HEK293T (cell line): ENCODE measurements at regions not wholly inside any gene's neighbourhood (a gene's known extent, or its start where the extent isn't known, plus 50 kb on each side); places are given as distances from the start of the nearest gene placed in this dataset.

Source experiments
- CTCF ChIA-PET: fragments of 350-600 bp; formaldehyde crosslinking; extraction: SDS; loops from one replicate; lab custom pipeline; 2021; ENCODE audit warnings: antibody characterized with exemption, inconsistent platforms; lab: Yijun Ruan, JAX
- POLR2A ChIA-PET: fragments of 350-600 bp; formaldehyde crosslinking; extraction: SDS; loops from one replicate; lab custom pipeline; 2020; ENCODE audit warnings: antibody characterized with exemption, inconsistent platforms; lab: Yijun Ruan, JAX
- DNase-seq: peaks from one replicate; pipeline ENCODE4 v3.0.0; 2012; ENCODE audit warnings: mixed read lengths; ENCODE audit errors: extremely low spot score
- ARNT ChIP-seq: fragments of 450-650 bp; IDR thresholded peaks from 2 replicates; pipeline ENCODE4 v1.6.1; 2017; ENCODE audit warnings: mild to moderate bottlenecking
- BHLHE40 ChIP-seq: fragments of 450-650 bp; IDR thresholded peaks from 2 replicates; pipeline ENCODE4 v1.6.1; 2016; ENCODE audit warnings: mild to moderate bottlenecking, moderate library complexity, borderline replicate concordance
- CTBP1 ChIP-seq: fragments of 450-650 bp; IDR thresholded peaks from 2 replicates; pipeline ENCODE4 v1.6.1; 2016; ENCODE audit warnings: borderline replicate concordance
- ELF4 ChIP-seq: fragments of 450-650 bp; IDR thresholded peaks from 2 replicates; pipeline ENCODE4 v1.6.1; 2017; ENCODE audit warnings: antibody characterized with exemption
- FOXA1 ChIP-seq: fragments of 450-650 bp; IDR thresholded peaks from 2 replicates; pipeline ENCODE4 v1.6.1; 2016; ENCODE audit warnings: mild to moderate bottlenecking
- FOXK2 ChIP-seq: fragments of 450-650 bp; IDR thresholded peaks from 2 replicates; pipeline ENCODE4 v1.6.1; 2016; ENCODE audit warnings: mild to moderate bottlenecking
- FOXM1 ChIP-seq: fragments of 450-650 bp; IDR thresholded peaks from 2 replicates; pipeline ENCODE4 v1.6.1; 2017; ENCODE audit warnings: mild to moderate bottlenecking, borderline replicate concordance
- HDGF ChIP-seq: fragments of 450-650 bp; IDR thresholded peaks from 2 replicates; pipeline ENCODE4 v1.6.1; 2017; ENCODE audit warnings: antibody characterized with exemption, borderline replicate concordance
- L3MBTL2 ChIP-seq: fragments of 450-650 bp; conservative IDR thresholded peaks from 2 replicates; pipeline ENCODE4 v1.6.1; 2016; ENCODE audit warnings: mild to moderate bottlenecking
- LEF1 ChIP-seq: fragments of 450-650 bp; IDR thresholded peaks from 2 replicates; pipeline ENCODE4 v1.6.1; 2017; ENCODE audit warnings: mild to moderate bottlenecking, borderline replicate concordance
- NFRKB ChIP-seq: fragments of 450-650 bp; IDR thresholded peaks from 2 replicates; pipeline ENCODE4 v1.6.1; 2016; ENCODE audit warnings: mild to moderate bottlenecking, moderate library complexity
- PKNOX1 ChIP-seq: fragments of 450-650 bp; IDR thresholded peaks from 2 replicates; pipeline ENCODE4 v1.6.1; 2016
- SP1 ChIP-seq: fragments of 450-650 bp; IDR thresholded peaks from 2 replicates; pipeline ENCODE4 v1.6.1; 2017
- SUZ12 ChIP-seq: fragments of 450-650 bp; IDR thresholded peaks from 2 replicates; pipeline ENCODE4 v1.6.1; 2016; ENCODE audit warnings: mild to moderate bottlenecking
- TARDBP ChIP-seq: fragments of 450-650 bp; IDR thresholded peaks from 2 replicates; pipeline ENCODE4 v1.6.1; 2016
- ZNF384 ChIP-seq: fragments of 450-650 bp; IDR thresholded peaks from 2 replicates; pipeline ENCODE4 v1.6.1; 2016

- no peak for DNase-seq
- ChIA-PET CTCF (no interaction called here), POLR2A (no interaction called here)
- TF ChIP-seq TARDBP, result no peak
- no peak for TF ChIP-seq SUZ12
- TF ChIP-seq CTBP1, result no peak
- no peak for TF ChIP-seq BHLHE40
- no peak for TF ChIP-seq FOXM1
- TF ChIP-seq L3MBTL2, result no peak
- TF ChIP-seq ZNF384, result no peak
- TF ChIP-seq SP1, result no peak
- no peak for TF ChIP-seq ELF4
- TF ChIP-seq PKNOX1, result no peak
- no peak for TF ChIP-seq ARNT
- TF ChIP-seq FOXA1, result no peak
- TF ChIP-seq HDGF, result no peak
- no peak for TF ChIP-seq FOXK2
- no peak for TF ChIP-seq LEF1
- no peak for TF ChIP-seq NFRKB
These were observed 405.7 kb upstream of the IRX4 start for GRCh38 chr5:2288466-2288865.

- ChIA-PET POLR2A (no interaction called here), CTCF (no interaction called here)
- no peak for TF ChIP-seq ARNT
- TF ChIP-seq BHLHE40, result no peak
- no peak for DNase-seq
These were observed 403.5 kb upstream of the IRX4 start for GRCh38 chr5:2286250-2286649.

GRCh38 chr5:2284678-2285077, 402.0 kb upstream of the IRX4 start:
- POLR2A ChIA-PET, result no interaction called here
- DNase-seq, result no peak
- CTCF ChIA-PET, result no interaction called here
- TF ChIP-seq NFRKB, result no peak
- TF ChIP-seq SP1, result no peak
- no peak for TF ChIP-seq CTBP1
- TF ChIP-seq ELF4, result no peak
- TF ChIP-seq BHLHE40, result no peak
- TF ChIP-seq FOXM1, result no peak
- TF ChIP-seq SUZ12, result no peak
- TF ChIP-seq FOXA1, result no peak
- no peak for TF ChIP-seq L3MBTL2
- no peak for TF ChIP-seq FOXK2
- no peak for TF ChIP-seq ZNF384
- no peak for TF ChIP-seq PKNOX1
- no peak for TF ChIP-seq ARNT

GRCh38 chr5:2283481-2284045, 400.8 kb upstream of the IRX4 start:
- ChIA-PET POLR2A (no interaction called here), CTCF (no interaction called here)
- TF ChIP-seq L3MBTL2 (no peak), CTBP1 (no peak), PKNOX1 (no peak), NFRKB (no peak), FOXA1 (no peak), BHLHE40 (no peak), FOXK2 (no peak), ELF4 (no peak), SP1 (no peak), SUZ12 (no peak), ARNT (no peak), TARDBP (no peak), ZNF384 (no peak), HDGF (no peak), FOXM1 (no peak), LEF1 (no peak)
- DNase-seq, result no peak

- no peak for DNase-seq
- POLR2A ChIA-PET, result no interaction called here
- CTCF ChIA-PET, result no interaction called here
- TF ChIP-seq ARNT, result no peak
- no peak for TF ChIP-seq LEF1
- TF ChIP-seq CTBP1, result no peak
- TF ChIP-seq SP1, result no peak
- TF ChIP-seq NFRKB, result no peak
- no peak for TF ChIP-seq FOXK2
- TF ChIP-seq L3MBTL2, result no peak
- no peak for TF ChIP-seq FOXM1
- TF ChIP-seq PKNOX1, result no peak
- no peak for TF ChIP-seq FOXA1
These were observed 400.2 kb upstream of the IRX4 start for GRCh38 chr5:2282893-2283292.

- ChIA-PET CTCF (no interaction called here), POLR2A (no interaction called here)
- DNase-seq, result no peak
- no peak for TF ChIP-seq TARDBP
- no peak for TF ChIP-seq CTBP1
These were observed 399.4 kb upstream of the IRX4 start for GRCh38 chr5:2282034-2282690.
